ENCODE measurements at regions not wholly inside any gene's neighbourhood (a gene's known extent, or its start where the extent isn't known, plus 50 kb on each side); places are given as distances from the start of the nearest gene placed in this dataset.

DNA sequence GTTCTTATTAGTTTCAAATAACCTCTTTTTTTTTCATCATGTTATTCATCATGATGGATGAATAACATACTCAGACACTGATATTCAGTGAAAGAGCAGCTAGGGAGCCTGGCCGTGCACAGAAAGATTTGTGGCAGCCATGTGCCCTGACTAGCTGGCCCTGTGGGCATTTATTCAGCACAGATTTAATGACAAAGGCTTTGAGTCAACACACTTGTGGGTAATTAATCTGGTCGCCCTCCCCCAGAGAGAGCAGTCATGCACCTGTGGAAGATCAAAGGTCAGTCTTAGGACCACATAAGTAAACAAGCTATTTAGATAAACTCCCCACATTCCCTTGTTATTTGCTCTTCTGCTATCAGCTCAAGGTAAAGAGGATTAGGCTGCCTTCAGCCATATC lies 153.2 kb upstream of the HMCN1 start:
- Histone ChIP-seq H3K27me3 (ENCODE audit: control insufficient read depth in 1 of 2, insufficient read depth in 2 of 2, low read length in 2 of 2) (no peaks in the 10 kb centered on the region; a peak in 1 of 5 replicates), H2AFZ (ENCODE audit: low read length) (no peak overlapping the region), H4K20me1 (ENCODE audit: insufficient read depth, low read length) (no peaks in the 10 kb centered on the region), H3K27ac (ENCODE audit: extremely low read length, insufficient read depth, low read length) (no peak overlapping the region), H3K9ac (ENCODE audit: insufficient read depth, low read depth, low read length) (no peak overlapping the region), H3K36me3 (replicated peaks in 1 of 2; ENCODE audit: control insufficient read depth in 1 of 2, insufficient read depth in 2 of 2, low read length in 2 of 2) (no peaks in the 10 kb centered on the region), H3K79me2 (ENCODE audit: insufficient read depth, low read length) (no peaks in the 10 kb centered on the region), H3K4me2 (ENCODE audit: low read depth, low read length) (no peak overlapping the region), H3K4me3 (replicated peaks in 1 of 3; ENCODE audit: insufficient read depth in 1 of 3, low read depth in 2 of 3, low read length in 3 of 3) (no peak overlapping the region), H3K9me3 (ENCODE audit: low read length) (peaks cover 77% of the 10 kb centered on the region), H3K4me1 (ENCODE audit: insufficient read depth, low read length) (peaks cover 6% of the 10 kb centered on the region; the same call in 1 of the 2 replicates)
- no TSS peak for BruUV-seq (replicated peaks)
- POLR2A ChIA-PET: no interaction called here
- TF ChIP-seq ZNF781 (CRISPR knock-in tag; IDR thresholded peaks at IDR 0.05; ENCODE audit: borderline replicate concordance, not compliant biosample characterization) (no peak), ZNF547 (CRISPR knock-in tag; IDR thresholded peaks at IDR 0.05) (no peak), SCMH1 (CRISPR knock-in tag; IDR thresholded peaks at IDR 0.05; ENCODE audit: borderline replicate concordance) (no peak), ZNF253 (CRISPR knock-in tag; IDR thresholded peaks at IDR 0.05; ENCODE audit: borderline replicate concordance) (peak; percentile 74; the same call in 1 of the 2 replicates), SETDB1 (CRISPR knock-in tag; IDR thresholded peaks at IDR 0.05; ENCODE audit: borderline replicate concordance) (peak; percentile 86; the same call in 1 of the 2 replicates)
- WGBS (ENCODE audit: low lambda C conversion rate): 8% methylated on average over 2 of the region's 2 CpGs
- intact Hi-C loops (cut with micrococcal nuclease; ENCODE audit: unreplicated experiment) (no loop called here), in situ Hi-C loops (cut with HindIII; ENCODE audit: extremely low pct_ligation_motif_present, low pct_unique_long_range_greater_than_20kb) (no loop called here)
- DNase-seq (ENCODE audit: low spot score): peak; percentile 17
- no peak for FAIRE-seq
- CTCF ChIA-PET (ENCODE audit: low intra/inter-chr PET ratio, low total read pairs): no interaction called here
- ATAC-seq: no peak

DNA sequence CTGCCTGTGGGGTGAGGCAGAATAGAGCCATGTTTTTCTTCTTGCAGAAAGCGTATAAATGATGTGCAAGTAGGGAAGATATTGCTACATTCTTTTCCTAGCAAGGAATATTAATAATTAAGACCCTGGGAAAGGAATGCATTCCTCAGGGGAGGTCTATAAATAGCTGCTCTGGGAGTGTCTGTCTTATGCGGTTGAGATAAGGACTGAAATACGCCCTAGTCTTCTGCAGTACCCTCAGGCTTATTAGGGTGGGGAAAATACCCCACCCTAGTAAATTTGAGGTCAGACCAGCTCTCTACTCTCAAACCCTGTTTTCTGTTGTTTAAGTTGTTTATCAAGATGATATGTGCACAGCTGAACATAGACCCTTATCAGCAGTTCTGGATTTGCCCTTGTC lies 155.9 kb upstream of the HMCN1 start:
- Histone ChIP-seq H3K4me1 (ENCODE audit: insufficient read depth, low read length) (peaks cover 11% of the 10 kb centered on the region), H3K27ac (ENCODE audit: extremely low read length, insufficient read depth, low read length) (no peak overlapping the region), H3K36me3 (replicated peaks in 1 of 2; ENCODE audit: control insufficient read depth in 1 of 2, insufficient read depth in 2 of 2, low read length in 2 of 2) (no peaks in the 10 kb centered on the region), H3K4me3 (replicated peaks in 1 of 3; ENCODE audit: insufficient read depth in 1 of 3, low read depth in 2 of 3, low read length in 3 of 3) (no peak overlapping the region), H3K79me2 (ENCODE audit: insufficient read depth, low read length) (no peaks in the 10 kb centered on the region), H2AFZ (ENCODE audit: low read length) (no peak overlapping the region), H4K20me1 (ENCODE audit: insufficient read depth, low read length) (no peaks in the 10 kb centered on the region), H3K4me2 (ENCODE audit: low read depth, low read length) (no peak overlapping the region), H3K9me3 (ENCODE audit: low read length) (peaks cover 50% of the 10 kb centered on the region), H3K27me3 (ENCODE audit: control insufficient read depth in 1 of 2, insufficient read depth in 2 of 2, low read length in 2 of 2) (no peaks in the 10 kb centered on the region; a peak in 1 of 5 replicates), H3K9ac (ENCODE audit: insufficient read depth, low read depth, low read length) (no peak overlapping the region)
- TF ChIP-seq FOXK1 (CRISPR knock-in tag; IDR thresholded peaks at IDR 0.05; ENCODE audit: borderline replicate concordance, low read depth) (no peak), NPAS2 (CRISPR knock-in tag; IDR thresholded peaks at IDR 0.05; ENCODE audit: borderline replicate concordance) (no peak), ZNF790 (CRISPR knock-in tag; IDR thresholded peaks at IDR 0.05; ENCODE audit: borderline replicate concordance) (no peak), ZNF75D (CRISPR knock-in tag; IDR thresholded peaks at IDR 0.05; ENCODE audit: borderline replicate concordance) (no peak), GTF3A (CRISPR knock-in tag; conservative IDR thresholded peaks at IDR 0.05) (no peak), SMC3 (IDR thresholded peaks at IDR 0.05; ENCODE audit: low read length) (no peak), NCOA2 (CRISPR knock-in tag; IDR thresholded peaks at IDR 0.05) (no peak), SNAPC2 (CRISPR knock-in tag; IDR thresholded peaks at IDR 0.05) (no peak), JUND (CRISPR knock-in tag; IDR thresholded peaks at IDR 0.05) (no peak), ZFP82 (CRISPR knock-in tag; IDR thresholded peaks at IDR 0.05; ENCODE audit: borderline replicate concordance) (no peak), ZNF124 (CRISPR knock-in tag; IDR thresholded peaks at IDR 0.05) (no peak), ZNF530 (CRISPR knock-in tag; IDR thresholded peaks at IDR 0.05; ENCODE audit: low read depth) (no peak)
- TF ChIP-seq, protein P1, sequence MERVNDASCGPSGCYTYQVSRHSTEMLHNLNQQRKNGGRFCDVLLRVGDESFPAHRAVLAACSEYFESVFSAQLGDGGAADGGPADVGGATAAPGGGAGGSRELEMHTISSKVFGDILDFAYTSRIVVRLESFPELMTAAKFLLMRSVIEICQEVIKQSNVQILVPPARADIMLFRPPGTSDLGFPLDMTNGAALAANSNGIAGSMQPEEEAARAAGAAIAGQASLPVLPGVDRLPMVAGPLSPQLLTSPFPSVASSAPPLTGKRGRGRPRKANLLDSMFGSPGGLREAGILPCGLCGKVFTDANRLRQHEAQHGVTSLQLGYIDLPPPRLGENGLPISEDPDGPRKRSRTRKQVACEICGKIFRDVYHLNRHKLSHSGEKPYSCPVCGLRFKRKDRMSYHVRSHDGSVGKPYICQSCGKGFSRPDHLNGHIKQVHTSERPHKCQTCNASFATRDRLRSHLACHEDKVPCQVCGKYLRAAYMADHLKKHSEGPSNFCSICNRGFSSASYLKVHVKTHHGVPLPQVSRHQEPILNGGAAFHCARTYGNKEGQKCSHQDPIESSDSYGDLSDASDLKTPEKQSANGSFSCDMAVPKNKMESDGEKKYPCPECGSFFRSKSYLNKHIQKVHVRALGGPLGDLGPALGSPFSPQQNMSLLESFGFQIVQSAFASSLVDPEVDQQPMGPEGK (CRISPR knock-in tag; IDR thresholded peaks at IDR 0.05): no peak
- no peak for DNase-seq (ENCODE audit: low spot score)
- intact Hi-C loops (cut with micrococcal nuclease; ENCODE audit: unreplicated experiment) (no loop called here), in situ Hi-C loops (cut with HindIII; ENCODE audit: extremely low pct_ligation_motif_present, low pct_unique_long_range_greater_than_20kb) (no loop called here)
- BruUV-seq (replicated peaks): no TSS peak
- 27% methylated on average over 3 of the region's 3 CpGs for WGBS (ENCODE audit: low lambda C conversion rate)
- ChIA-PET CTCF (ENCODE audit: low intra/inter-chr PET ratio, low total read pairs) (no interaction called here), POLR2A (no interaction called here)
- no peak for ATAC-seq
- FAIRE-seq: no peak
